ENCODE measurements at regions not wholly inside any gene's neighbourhood (a gene's known extent, or its start where the extent isn't known, plus 50 kb on each side); places are given as distances from the start of the nearest gene placed in this dataset.

GRCh38 chr9:30010691-30011090 lies 2373.8 kb upstream of the ACO1 start:
- no peak for DNase-seq (ENCODE audit: low read depth, low spot score)
- POLR2A ChIA-PET: no interaction called here
- Histone ChIP-seq H3K9ac (replicated peaks; ENCODE audit: extremely low read depth, insufficient read depth, low read length) (no peak overlapping the region), H3K4me3 (replicated peaks in 1 of 3; ENCODE audit: insufficient read depth in 1 of 3, low read depth in 1 of 3, low read length in 3 of 3) (no peak overlapping the region), H3K27me3 (ENCODE audit: control insufficient read depth in 2 of 2, insufficient read depth in 2 of 2, low read length in 2 of 2) (no peaks in the 10 kb centered on the region), H3K4me1 (ENCODE audit: control insufficient read depth, extremely low read depth, insufficient read depth, low read length) (no peaks in the 10 kb centered on the region), H3K27ac (ENCODE audit: insufficient read depth, low read depth, low read length) (no peak overlapping the region), H3K4me2 (ENCODE audit: insufficient read depth, low read length) (no peak overlapping the region), H3K36me3 (ENCODE audit: control insufficient read depth in 2 of 2, extremely low read depth in 1 of 2, insufficient read depth in 2 of 2, low read length in 2 of 2) (no peaks in the 10 kb centered on the region), H4K20me1 (replicated peaks; ENCODE audit: control insufficient read depth, extremely low read depth, insufficient read depth, low read length) (no peaks in the 10 kb centered on the region), H3K9me1 (replicated peaks; ENCODE audit: control insufficient read depth, extremely low read depth, insufficient read depth, low read length) (no peaks in the 10 kb centered on the region), H3K79me2 (ENCODE audit: control insufficient read depth, insufficient read depth, low read length) (no peaks in the 10 kb centered on the region), H3K9me3 (replicated peaks; ENCODE audit: control insufficient read depth, insufficient read depth, low read length) (no peaks in the 10 kb centered on the region), H2AFZ (ENCODE audit: low read depth, low read length) (no peak overlapping the region)
- intact Hi-C loops (cut with micrococcal nuclease): no loop called here
- FAIRE-seq: no peak
- no TSS peak for BruUV-seq (replicated peaks)
- TF ChIP-seq CTCF (IDR thresholded peaks at IDR 0.05; ENCODE audit: extremely low read depth in 1 of 2, insufficient read depth in 1 of 2, low read depth in 1 of 2, low read length in 2 of 2) (no peak), POLR2A (IDR thresholded peaks at IDR 0.05; ENCODE audit: low read depth, low read length) (no peak), JUN (IDR thresholded peaks at IDR 0.05; ENCODE audit: borderline replicate concordance, insufficient read depth, insufficient read length, low read depth) (no peak), EZH2 (IDR thresholded peaks at IDR 0.05; ENCODE audit: borderline replicate concordance, low read depth, low read length, severe bottlenecking) (no peak)
- dilution Hi-C loops (cut with MboI; ENCODE audit: extremely low pct_ligation_motif_present, low sequenced_read_pairs): no loop called here
- CTCF ChIA-PET: no interaction called here

GRCh38 chr9:30012622-30013021 lies 2371.8 kb upstream of the ACO1 start:
- Histone ChIP-seq H3K27me3 (ENCODE audit: control insufficient read depth in 2 of 2, insufficient read depth in 2 of 2, low read length in 2 of 2) (no peaks in the 10 kb centered on the region), H4K20me1 (replicated peaks; ENCODE audit: control insufficient read depth, extremely low read depth, insufficient read depth, low read length) (no peaks in the 10 kb centered on the region), H3K27ac (ENCODE audit: insufficient read depth, low read depth, low read length) (no peak overlapping the region), H3K36me3 (ENCODE audit: control insufficient read depth in 2 of 2, extremely low read depth in 1 of 2, insufficient read depth in 2 of 2, low read length in 2 of 2) (no peaks in the 10 kb centered on the region), H3K4me1 (ENCODE audit: control insufficient read depth, extremely low read depth, insufficient read depth, low read length) (no peaks in the 10 kb centered on the region), H3K9me1 (replicated peaks; ENCODE audit: control insufficient read depth, extremely low read depth, insufficient read depth, low read length) (no peaks in the 10 kb centered on the region), H3K4me3 (replicated peaks in 1 of 3; ENCODE audit: insufficient read depth in 1 of 3, low read depth in 1 of 3, low read length in 3 of 3) (no peak overlapping the region), H3K79me2 (ENCODE audit: control insufficient read depth, insufficient read depth, low read length) (no peaks in the 10 kb centered on the region), H3K9ac (replicated peaks; ENCODE audit: extremely low read depth, insufficient read depth, low read length) (no peak overlapping the region), H2AFZ (ENCODE audit: low read depth, low read length) (no peak overlapping the region), H3K4me2 (ENCODE audit: insufficient read depth, low read length) (no peak overlapping the region), H3K9me3 (replicated peaks; ENCODE audit: control insufficient read depth, insufficient read depth, low read length) (no peaks in the 10 kb centered on the region)
- intact Hi-C loops (cut with micrococcal nuclease): no loop called here
- FAIRE-seq (no peak), DNase-seq (ENCODE audit: low read depth, low spot score) (no peak)
- ChIA-PET CTCF (no interaction called here), POLR2A (no interaction called here)
- TF ChIP-seq MAX (IDR thresholded peaks at IDR 0.05; ENCODE audit: insufficient read depth, insufficient read length): no peak
- no peak for TF ChIP-seq FOS (IDR thresholded peaks at IDR 0.05; ENCODE audit: borderline replicate concordance, insufficient read depth, low read length)
- TF ChIP-seq JUN (IDR thresholded peaks at IDR 0.05; ENCODE audit: borderline replicate concordance, insufficient read depth, insufficient read length, low read depth): no peak
- no peak for TF ChIP-seq CTCF (IDR thresholded peaks at IDR 0.05; ENCODE audit: extremely low read depth in 1 of 2, insufficient read depth in 1 of 2, low read depth in 1 of 2, low read length in 2 of 2)
- TF ChIP-seq POLR2A (IDR thresholded peaks at IDR 0.05; ENCODE audit: low read depth, low read length): no peak
- no peak for TF ChIP-seq EZH2 (IDR thresholded peaks at IDR 0.05; ENCODE audit: borderline replicate concordance, low read depth, low read length, severe bottlenecking)
- TF ChIP-seq MYC (IDR thresholded peaks at IDR 0.05; ENCODE audit: low read depth, low read length): no peak
- TF ChIP-seq POLR2AphosphoS5 (IDR thresholded peaks at IDR 0.05; ENCODE audit: insufficient read depth, low read depth, low read length): no peak
- no peak for TF ChIP-seq GATA2 (IDR thresholded peaks at IDR 0.05; ENCODE audit: insufficient read depth, insufficient read length, low read depth, low read length)
- dilution Hi-C loops (cut with MboI; ENCODE audit: extremely low pct_ligation_motif_present, low sequenced_read_pairs): no loop called here
- BruUV-seq (replicated peaks): no TSS peak
